ENCODE measurements at regions not wholly inside any gene's neighbourhood (a gene's known extent, or its start where the extent isn't known, plus 50 kb on each side); places are given as distances from the start of the nearest gene placed in this dataset.

- Mint-ChIP-seq H3K4me1 (no peaks in the 10 kb centered on the region), H3K36me3 (no peaks in the 10 kb centered on the region), H3K4me3 (no peak overlapping the region), H3K9me3 (peaks cover 40% of the 10 kb centered on the region), H3K27ac (no peak overlapping the region), H3K27me3 (ENCODE audit: low read depth) (no peaks in the 10 kb centered on the region)
- no peak for TF ChIP-seq CTCF (IDR thresholded peaks at IDR 0.05; ENCODE audit: unreplicated experiment)
- no peak for DNase-seq (ENCODE audit: low spot score in 2 of 2, unreplicated experiment in 2 of 2)
Observed at GRCh38 chrX:142040906-142041305, 137.2 kb downstream of the MAGEC1 start.

DNA sequence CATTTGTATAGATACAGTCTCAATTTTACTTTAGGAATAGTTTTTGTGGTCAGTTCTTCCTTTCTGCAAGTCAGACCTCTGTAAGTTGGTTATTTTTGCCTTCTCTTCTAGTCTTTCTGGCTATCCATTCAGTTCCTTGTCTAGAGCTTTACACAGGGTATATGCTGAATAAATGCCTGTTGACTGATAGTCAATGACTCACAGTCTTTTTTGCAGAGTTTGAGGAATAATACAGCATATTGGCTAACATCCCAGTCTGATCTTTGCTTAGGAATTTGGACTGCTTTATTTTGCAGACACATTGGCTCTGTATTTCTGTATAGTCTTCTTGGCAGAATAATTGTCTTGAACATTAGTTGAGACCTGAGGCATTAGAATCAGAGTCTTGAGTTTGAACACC, 132.4 kb downstream of the MAGEC1 start:
- DNase-seq (ENCODE audit: low spot score in 2 of 2, unreplicated experiment in 2 of 2): no peak
- Mint-ChIP-seq H3K36me3 (no peaks in the 10 kb centered on the region), H3K4me3 (no peak overlapping the region)

DNA sequence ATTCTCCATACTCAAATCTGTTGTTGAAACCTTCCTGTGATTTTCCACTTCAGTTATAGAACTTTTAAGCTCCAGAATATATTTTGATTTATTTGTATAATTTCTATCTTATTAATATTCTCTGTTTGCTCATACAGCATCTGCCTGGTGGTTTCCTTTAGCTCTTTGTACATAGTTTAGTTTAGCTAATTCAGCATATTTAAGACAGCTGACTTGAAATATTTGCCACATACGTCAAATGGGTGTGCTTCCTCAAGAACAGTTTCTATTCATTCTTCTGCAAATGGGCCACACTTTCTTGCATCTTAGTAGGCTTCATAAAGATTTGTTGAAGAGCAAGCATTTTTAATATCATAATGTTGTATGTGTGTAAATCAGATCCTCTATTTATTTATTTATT, 101.8 kb downstream of the MAGEC1 start:
- peaks cover 55% of the 10 kb centered on the region for H3K9me3 Mint-ChIP-seq
- H3K27me3 Mint-ChIP-seq (ENCODE audit: low read depth): no peaks in the 10 kb centered on the region
- H3K36me3 Mint-ChIP-seq: no peaks in the 10 kb centered on the region
- no peak for DNase-seq (ENCODE audit: low spot score in 2 of 2, unreplicated experiment in 2 of 2)
- TF ChIP-seq CTCF (IDR thresholded peaks at IDR 0.05; ENCODE audit: unreplicated experiment): no peak
- no peaks in the 10 kb centered on the region for H3K4me1 Mint-ChIP-seq
- H3K27ac Mint-ChIP-seq: no peak overlapping the region
- H3K4me3 Mint-ChIP-seq: no peak overlapping the region

More for the DNA sequence above, 132.4 kb downstream of the MAGEC1 start:
- H3K9me3 Mint-ChIP-seq: peaks cover 53% of the 10 kb centered on the region
- H3K27ac Mint-ChIP-seq: no peak overlapping the region
- H3K27me3 Mint-ChIP-seq (ENCODE audit: low read depth): no peaks in the 10 kb centered on the region
- no peak for TF ChIP-seq CTCF (IDR thresholded peaks at IDR 0.05; ENCODE audit: unreplicated experiment)
- no peaks in the 10 kb centered on the region for H3K4me1 Mint-ChIP-seq

DNA sequence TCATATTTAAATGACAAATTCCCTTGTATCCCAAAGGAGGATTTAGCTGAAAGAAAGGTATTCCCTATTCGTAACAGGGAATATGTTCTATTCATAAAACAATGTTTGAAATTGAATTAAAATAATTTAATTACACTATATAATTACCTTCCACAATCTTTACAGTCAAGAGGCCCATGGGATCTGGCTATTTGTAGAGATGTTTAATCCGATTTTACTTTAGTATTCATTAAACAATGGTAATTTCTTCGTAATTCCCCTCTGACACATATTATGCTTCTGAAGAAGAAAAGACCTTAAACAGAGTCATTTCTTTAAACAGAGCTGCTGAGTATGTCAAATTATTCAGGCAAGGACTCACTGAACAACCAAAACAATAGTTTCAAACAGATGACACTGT, 98.8 kb downstream of the MAGEC1 start:
- no peak overlapping the region for H3K27ac Mint-ChIP-seq
- no peak for DNase-seq (ENCODE audit: low spot score in 2 of 2, unreplicated experiment in 2 of 2)
- no peaks in the 10 kb centered on the region for H3K27me3 Mint-ChIP-seq (ENCODE audit: low read depth)
- H3K36me3 Mint-ChIP-seq: no peaks in the 10 kb centered on the region
- H3K9me3 Mint-ChIP-seq: peaks cover 45% of the 10 kb centered on the region
- H3K4me1 Mint-ChIP-seq: no peaks in the 10 kb centered on the region
- TF ChIP-seq CTCF (IDR thresholded peaks at IDR 0.05; ENCODE audit: unreplicated experiment): no peak
- no peak overlapping the region for H3K4me3 Mint-ChIP-seq

DNA sequence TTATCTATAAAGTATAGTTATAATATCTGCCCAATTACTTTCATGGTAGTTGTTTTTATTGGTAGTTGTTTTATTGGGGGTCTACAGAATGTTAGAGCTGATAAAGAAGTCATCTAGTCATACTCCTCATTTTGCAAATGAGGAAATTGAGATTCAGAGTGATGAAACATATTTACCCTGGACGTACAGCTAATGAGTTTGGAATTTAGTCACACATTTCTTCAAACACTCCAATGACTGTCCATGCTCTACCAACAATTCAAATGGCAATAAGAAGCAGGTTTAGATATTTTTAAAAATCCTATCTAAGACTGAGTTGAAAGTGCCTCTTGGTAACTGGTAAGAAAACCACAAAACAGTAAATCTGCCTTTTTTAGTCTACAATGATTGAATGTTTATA, 98.2 kb downstream of the MAGEC1 start:
- H3K9me3 Mint-ChIP-seq: peaks cover 45% of the 10 kb centered on the region
- H3K4me3 Mint-ChIP-seq: no peak overlapping the region
- no peak for DNase-seq (ENCODE audit: low spot score in 2 of 2, unreplicated experiment in 2 of 2)
- no peak overlapping the region for H3K27ac Mint-ChIP-seq
- no peaks in the 10 kb centered on the region for H3K27me3 Mint-ChIP-seq (ENCODE audit: low read depth)
- H3K4me1 Mint-ChIP-seq: no peaks in the 10 kb centered on the region
- H3K36me3 Mint-ChIP-seq: no peaks in the 10 kb centered on the region
- TF ChIP-seq CTCF (IDR thresholded peaks at IDR 0.05; ENCODE audit: unreplicated experiment): no peak

- no peak for TF ChIP-seq CTCF (IDR thresholded peaks at IDR 0.05; ENCODE audit: unreplicated experiment)
- H3K27ac Mint-ChIP-seq: no peak overlapping the region
- no peak for DNase-seq (ENCODE audit: low spot score in 2 of 2, unreplicated experiment in 2 of 2)
- H3K4me3 Mint-ChIP-seq: no peak overlapping the region
- peaks cover 48% of the 10 kb centered on the region for H3K9me3 Mint-ChIP-seq
- no peaks in the 10 kb centered on the region for H3K36me3 Mint-ChIP-seq
- no peaks in the 10 kb centered on the region for H3K27me3 Mint-ChIP-seq (ENCODE audit: low read depth)
- peaks cover 6% of the 10 kb centered on the region for H3K4me1 Mint-ChIP-seq
Observed at GRCh38 chrX:141989815-141990214, 86.1 kb downstream of the MAGEC1 start.

Data from mesothelial cell of epicardium (in vitro differentiated cells).